MM.1S (cell line): ENCODE measurements at regions not wholly inside any gene's neighbourhood (a gene's known extent, or its start where the extent isn't known, plus 50 kb on each side); places are given as distances from the start of the nearest gene placed in this dataset.

Experiments used
- EZH2 ChIP-seq: fragments of 300-600 bp; sonication (generic); optimal IDR thresholded peaks from 2 replicates; pipeline ENCODE3; 2017; ENCODE audit warnings: low read depth, mild to moderate bottlenecking, antibody characterized with exemption, low read length, mixed read lengths
- EZH2phosphoT487 ChIP-seq: fragments of 300-600 bp; sonication (generic); IDR thresholded peaks from 2 replicates; pipeline ENCODE4 v1.6.1; 2018; ENCODE audit warnings: antibody characterized with exemption, low read length
- TF ChIP-seq, protein P1 (sequence below): fragments of 300-600 bp; sonication (generic); IDR thresholded peaks from 2 replicates; pipeline ENCODE4 v1.5.1; 2016; ENCODE audit warnings: antibody characterized with exemption, low read length, mixed read lengths

DNA sequence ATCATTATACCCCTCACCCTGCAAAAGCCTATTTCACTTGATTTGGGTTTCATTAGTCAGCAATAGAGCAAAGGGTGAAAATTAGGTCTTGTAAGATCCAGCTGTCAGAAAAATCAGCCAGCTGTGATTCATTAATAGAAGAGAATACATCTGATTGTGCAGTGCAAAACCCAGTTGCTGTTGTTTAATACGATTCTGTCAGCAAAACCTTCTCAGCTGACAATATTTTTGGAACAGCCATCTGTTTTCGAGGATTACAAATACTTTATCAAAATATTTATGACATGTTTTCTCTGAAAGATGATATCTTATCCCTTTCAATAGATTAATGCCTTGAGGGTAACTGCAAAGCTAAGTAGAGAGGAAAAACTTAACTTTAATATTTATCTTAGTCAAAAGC lies 1354.0 kb upstream of the RAG2 start:
- TF ChIP-seq, protein P1, sequence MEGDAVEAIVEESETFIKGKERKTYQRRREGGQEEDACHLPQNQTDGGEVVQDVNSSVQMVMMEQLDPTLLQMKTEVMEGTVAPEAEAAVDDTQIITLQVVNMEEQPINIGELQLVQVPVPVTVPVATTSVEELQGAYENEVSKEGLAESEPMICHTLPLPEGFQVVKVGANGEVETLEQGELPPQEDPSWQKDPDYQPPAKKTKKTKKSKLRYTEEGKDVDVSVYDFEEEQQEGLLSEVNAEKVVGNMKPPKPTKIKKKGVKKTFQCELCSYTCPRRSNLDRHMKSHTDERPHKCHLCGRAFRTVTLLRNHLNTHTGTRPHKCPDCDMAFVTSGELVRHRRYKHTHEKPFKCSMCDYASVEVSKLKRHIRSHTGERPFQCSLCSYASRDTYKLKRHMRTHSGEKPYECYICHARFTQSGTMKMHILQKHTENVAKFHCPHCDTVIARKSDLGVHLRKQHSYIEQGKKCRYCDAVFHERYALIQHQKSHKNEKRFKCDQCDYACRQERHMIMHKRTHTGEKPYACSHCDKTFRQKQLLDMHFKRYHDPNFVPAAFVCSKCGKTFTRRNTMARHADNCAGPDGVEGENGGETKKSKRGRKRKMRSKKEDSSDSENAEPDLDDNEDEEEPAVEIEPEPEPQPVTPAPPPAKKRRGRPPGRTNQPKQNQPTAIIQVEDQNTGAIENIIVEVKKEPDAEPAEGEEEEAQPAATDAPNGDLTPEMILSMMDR: no peak
- TF ChIP-seq EZH2: no peak
- TF ChIP-seq EZH2phosphoT487: no peak
